Skeletal muscle satellite cell (primary cell): ENCODE measurements at regions not wholly inside any gene's neighbourhood (a gene's known extent, or its start where the extent isn't known, plus 50 kb on each side); places are given as distances from the start of the nearest gene placed in this dataset.

Experiments used
- H3K27me3 ChIP-seq: 2 replicates; pipeline ENCODE4 v1.7.0; 2013; ENCODE audit warnings: low read length; ENCODE audit not compliant: control insufficient read depth, insufficient read depth
- H3K36me3 ChIP-seq: 2 replicates; pipeline ENCODE4 v1.7.0; 2013; ENCODE audit warnings: mild to moderate bottlenecking, control low read depth, low read length; ENCODE audit not compliant: insufficient read depth
- H3K4me1 ChIP-seq: 2 replicates; pipeline ENCODE4 v1.7.0; 2013; ENCODE audit warnings: low read length; ENCODE audit not compliant: control insufficient read depth, insufficient read depth
- H3K4me2 ChIP-seq: 2 replicates; pipeline ENCODE4 v1.7.0; 2013; ENCODE audit warnings: mild to moderate bottlenecking, low read length
- H3K4me3 ChIP-seq: 2 replicates; pipeline ENCODE4 v1.7.0; 2013; ENCODE audit warnings: low read length
- H3K9ac ChIP-seq: 2 replicates; pipeline ENCODE4 v1.7.0; 2013; ENCODE audit warnings: mild to moderate bottlenecking, low read depth, low read length, moderate library complexity
- H3K9me3 ChIP-seq: replicated peaks from 2 replicates; pipeline ENCODE4 v1.7.0; 2013; ENCODE audit warnings: mild to moderate bottlenecking, control low read depth, low read length

GRCh38 chr17:31699886-31700285 lies 159.2 kb downstream of the COPRS start:
- Histone ChIP-seq H3K9me3 (no peaks in the 10 kb centered on the region), H3K4me1 (peaks cover 33% of the 10 kb centered on the region), H3K4me3 (no peak overlapping the region), H3K36me3 (no peaks in the 10 kb centered on the region), H3K9ac (no peak overlapping the region), H3K27me3 (no peaks in the 10 kb centered on the region), H3K4me2 (no peak overlapping the region)

- Histone ChIP-seq H3K4me1 (peaks cover 33% of the 10 kb centered on the region), H3K4me2 (no peak overlapping the region), H3K9me3 (no peaks in the 10 kb centered on the region), H3K4me3 (no peak overlapping the region), H3K9ac (no peak overlapping the region), H3K36me3 (no peaks in the 10 kb centered on the region), H3K27me3 (no peaks in the 10 kb centered on the region)
Observed at GRCh38 chr17:31699281-31699680, 159.8 kb downstream of the COPRS start.

- Histone ChIP-seq H3K27me3 (no peaks in the 10 kb centered on the region), H3K9ac (no peak overlapping the region), H3K9me3 (no peaks in the 10 kb centered on the region)
Observed at GRCh38 chr17:31698751-31699150, 160.3 kb downstream of the COPRS start.

GRCh38 chr17:31697838-31698237 lies 161.2 kb downstream of the COPRS start:
- no peak overlapping the region for H3K9ac ChIP-seq

More at GRCh38 chr17:31698751-31699150, 160.3 kb downstream of the COPRS start:
- Histone ChIP-seq H3K4me3 (no peak overlapping the region), H3K36me3 (no peaks in the 10 kb centered on the region), H3K4me1 (peaks cover 33% of the 10 kb centered on the region), H3K4me2 (no peak overlapping the region)

GRCh38 chr17:31696703-31697325 lies 162.2 kb downstream of the COPRS start:
- Histone ChIP-seq H3K36me3 (no peaks in the 10 kb centered on the region), H3K4me3 (no peak overlapping the region), H3K27me3 (no peaks in the 10 kb centered on the region), H3K4me1 (peaks cover 33% of the 10 kb centered on the region), H3K9me3 (no peaks in the 10 kb centered on the region), H3K4me2 (no peak overlapping the region), H3K9ac (peak overlapping the region; percentile 49)

More at GRCh38 chr17:31697838-31698237, 161.2 kb downstream of the COPRS start:
- H3K9me3 ChIP-seq: no peaks in the 10 kb centered on the region
- H3K4me1 ChIP-seq: peaks cover 33% of the 10 kb centered on the region
- H3K27me3 ChIP-seq: no peaks in the 10 kb centered on the region
- H3K4me3 ChIP-seq: no peak overlapping the region
- H3K36me3 ChIP-seq: no peaks in the 10 kb centered on the region
- H3K4me2 ChIP-seq: no peak overlapping the region

GRCh38 chr17:31696184-31696602 lies 162.9 kb downstream of the COPRS start:
- Histone ChIP-seq H3K4me3 (no peak overlapping the region), H3K9ac (peak overlapping the region; percentile 49), H3K27me3 (no peaks in the 10 kb centered on the region), H3K4me1 (peaks cover 33% of the 10 kb centered on the region), H3K4me2 (peak overlapping the region; percentile 40), H3K9me3 (no peaks in the 10 kb centered on the region), H3K36me3 (no peaks in the 10 kb centered on the region)

GRCh38 chr17:31695456-31696090 lies 163.5 kb downstream of the COPRS start:
- no peaks in the 10 kb centered on the region for H3K36me3 ChIP-seq
- H3K4me1 ChIP-seq: peaks cover 33% of the 10 kb centered on the region
- peak overlapping the region; percentile 40 for H3K4me2 ChIP-seq
- H3K9ac ChIP-seq: peak overlapping the region; percentile 49
- no peak overlapping the region for H3K4me3 ChIP-seq
- no peaks in the 10 kb centered on the region for H3K27me3 ChIP-seq
- no peaks in the 10 kb centered on the region for H3K9me3 ChIP-seq

GRCh38 chr17:31693433-31694220 lies 165.4 kb downstream of the COPRS start:
- no peaks in the 10 kb centered on the region for H3K9me3 ChIP-seq
- H3K4me2 ChIP-seq: no peak overlapping the region
- no peak overlapping the region for H3K9ac ChIP-seq
- no peak overlapping the region for H3K4me3 ChIP-seq
- no peaks in the 10 kb centered on the region for H3K36me3 ChIP-seq
- H3K27me3 ChIP-seq: no peaks in the 10 kb centered on the region
- H3K4me1 ChIP-seq: peaks cover 31% of the 10 kb centered on the region

GRCh38 chr17:31692632-31693031 lies 166.4 kb downstream of the COPRS start:
- Histone ChIP-seq H3K36me3 (no peaks in the 10 kb centered on the region), H3K9ac (no peak overlapping the region), H3K27me3 (no peaks in the 10 kb centered on the region), H3K4me2 (no peak overlapping the region), H3K4me1 (peaks cover 30% of the 10 kb centered on the region), H3K4me3 (no peak overlapping the region), H3K9me3 (no peaks in the 10 kb centered on the region)

GRCh38 chr17:31692027-31692426 lies 167.0 kb downstream of the COPRS start:
- Histone ChIP-seq H3K4me1 (peaks cover 23% of the 10 kb centered on the region), H3K27me3 (no peaks in the 10 kb centered on the region), H3K4me3 (no peak overlapping the region), H3K9me3 (no peaks in the 10 kb centered on the region), H3K36me3 (no peaks in the 10 kb centered on the region), H3K9ac (no peak overlapping the region), H3K4me2 (no peak overlapping the region)

GRCh38 chr17:31691251-31691905 lies 167.7 kb downstream of the COPRS start:
- no peaks in the 10 kb centered on the region for H3K9me3 ChIP-seq
- H3K36me3 ChIP-seq: no peaks in the 10 kb centered on the region
- no peak overlapping the region for H3K4me3 ChIP-seq
- no peak overlapping the region for H3K4me2 ChIP-seq
- no peak overlapping the region for H3K9ac ChIP-seq
- H3K27me3 ChIP-seq: no peaks in the 10 kb centered on the region
- H3K4me1 ChIP-seq: peaks cover 17% of the 10 kb centered on the region
